GM19468 (cell line): ENCODE measurements at regions not wholly inside any gene's neighbourhood (a gene's known extent, or its start where the extent isn't known, plus 50 kb on each side); places are given as distances from the start of the nearest gene placed in this dataset.
"Not testable (repeated sequence)": the region's sequence is repeated elsewhere in the genome, so short reads cannot be mapped to it uniquely, and the experiment has no call there.

Experiments
- ATAC-seq: cut with Tn5 transposase; IDR thresholded peaks from one replicate; pipeline ENCODE4 v1.9.1; 2021; ENCODE audit warnings: mild to moderate bottlenecking, moderate library complexity, moderate number of reproducible peaks; ENCODE audit not compliant: unreplicated experiment; ENCODE audit errors: extremely low read depth

DNA sequence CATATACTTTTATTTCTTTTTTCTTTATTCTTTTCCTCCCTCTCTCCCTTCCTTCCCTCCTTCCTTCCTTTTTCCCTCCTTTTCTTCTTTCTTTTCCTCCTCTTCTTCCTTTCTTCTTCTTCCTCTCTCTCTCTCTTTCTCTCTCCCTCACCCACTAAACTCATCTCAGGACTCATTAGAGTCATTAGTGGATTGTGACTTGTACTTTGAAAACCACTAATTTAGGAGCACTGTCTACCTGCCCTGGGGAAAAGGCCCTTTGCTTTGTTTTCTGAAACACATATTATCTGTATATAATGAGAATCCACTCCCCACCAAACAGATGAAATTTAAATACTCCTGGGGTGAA is 68.7 kb upstream of the CEP85L start:
- ATAC-seq, result no peak

DNA sequence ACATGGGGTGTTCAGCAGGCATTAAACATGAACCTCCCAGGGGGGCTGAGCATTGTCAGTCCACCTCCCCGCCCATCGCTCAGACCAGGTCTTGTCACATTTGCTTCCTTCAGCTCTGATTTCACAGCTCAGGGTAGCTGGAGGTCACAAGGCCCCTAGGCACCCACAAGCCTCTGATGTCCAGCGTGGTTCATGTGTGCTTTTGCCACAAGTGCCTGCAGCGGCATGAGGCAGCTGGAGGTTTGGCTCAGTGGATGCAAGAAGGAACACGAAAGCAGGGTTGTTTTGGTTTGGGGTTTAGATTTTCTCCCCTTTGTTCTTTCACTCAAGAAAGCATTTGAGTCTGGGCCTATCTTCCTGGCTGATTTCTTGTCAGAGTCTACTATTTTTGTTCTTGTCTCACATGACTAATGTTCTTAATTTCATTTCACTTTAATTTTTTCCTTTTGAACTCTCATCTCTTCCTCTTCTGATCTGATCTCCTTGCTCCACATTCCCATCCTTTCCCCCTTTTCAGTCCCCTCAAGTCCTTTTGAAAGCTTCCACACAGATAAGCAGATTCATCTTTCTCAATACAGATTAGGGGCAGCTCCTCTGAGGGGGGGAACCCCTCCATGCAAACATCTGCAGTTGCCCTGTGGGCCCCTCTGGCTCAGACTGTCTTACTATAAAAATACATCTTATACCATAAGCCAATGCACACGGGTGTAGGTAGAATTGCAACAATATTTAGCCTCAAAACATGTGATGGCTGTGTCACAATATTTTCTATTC is 68.1 kb upstream of the CEP85L start:
- ATAC-seq, result no peak

DNA sequence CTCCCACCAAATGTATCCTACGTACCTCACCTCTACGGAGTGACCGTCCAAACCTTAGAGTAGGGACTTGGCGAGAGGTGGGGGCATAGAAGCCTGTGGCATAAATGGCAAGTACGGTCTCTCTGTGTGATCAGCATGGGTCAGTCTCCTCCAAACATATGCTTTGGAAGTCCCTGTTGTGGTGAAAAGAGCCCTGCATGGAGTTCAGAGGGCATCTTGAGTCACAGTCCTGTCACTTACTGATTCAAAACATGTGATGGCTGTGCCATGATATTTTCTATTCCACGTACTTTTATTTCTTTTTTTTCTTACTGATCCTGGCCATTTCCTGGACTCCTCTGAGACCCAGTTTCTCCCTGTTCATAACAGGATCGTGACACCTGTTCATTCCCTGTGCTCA is 67.5 kb upstream of the CEP85L start:
- ATAC-seq, result no peak

- ATAC-seq, result no peak
Measured at GRCh38 chr6:118718297-118718696, 66.9 kb upstream of the CEP85L start.

GRCh38 chr6:118717106-118717505 is 65.7 kb upstream of the CEP85L start:
- no peak for ATAC-seq

GRCh38 chr6:118715907-118716306 is 64.5 kb upstream of the CEP85L start:
- ATAC-seq, result not testable (repeated sequence)

GRCh38 chr6:118715376-118715775 is 64.0 kb upstream of the CEP85L start:
- no peak for ATAC-seq

DNA sequence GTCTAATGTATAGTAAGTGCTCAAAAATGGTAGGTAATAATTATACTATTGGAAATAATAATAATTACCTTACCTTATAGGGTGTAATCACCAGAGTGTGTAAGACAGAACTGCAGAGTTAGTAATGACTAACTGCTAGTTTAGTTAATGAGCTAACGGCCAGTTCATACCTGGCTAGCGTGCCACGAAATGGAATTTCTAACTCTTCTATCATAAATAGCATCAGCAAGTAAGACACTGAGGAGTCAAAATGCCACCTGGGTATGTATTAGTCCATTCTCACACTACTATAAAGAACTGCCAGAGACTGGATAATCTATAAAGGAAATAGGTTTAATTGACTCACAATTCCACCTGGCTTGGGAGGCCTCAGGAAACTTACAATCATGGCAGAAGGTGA is 63.4 kb upstream of the CEP85L start:
- no peak for ATAC-seq

DNA sequence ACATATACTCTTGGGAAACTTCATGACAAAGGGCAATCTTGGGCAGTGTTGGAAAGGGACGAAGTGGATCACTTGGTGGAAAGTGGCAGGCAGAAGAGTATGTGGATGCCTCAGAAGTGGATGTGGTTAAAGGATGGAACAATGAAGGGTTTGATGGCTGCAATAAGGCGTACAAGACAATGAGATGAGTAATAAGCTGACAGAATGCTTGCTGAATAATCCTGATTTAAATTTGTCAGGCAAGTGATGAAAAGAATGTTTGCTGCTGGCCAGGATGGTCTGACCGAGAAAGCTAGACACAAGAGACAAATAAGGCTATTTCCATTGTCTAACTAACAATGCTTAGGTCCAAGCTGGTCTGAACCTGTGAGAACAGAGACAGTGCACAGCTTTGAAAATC is 61.6 kb upstream of the CEP85L start:
- no peak for ATAC-seq

DNA sequence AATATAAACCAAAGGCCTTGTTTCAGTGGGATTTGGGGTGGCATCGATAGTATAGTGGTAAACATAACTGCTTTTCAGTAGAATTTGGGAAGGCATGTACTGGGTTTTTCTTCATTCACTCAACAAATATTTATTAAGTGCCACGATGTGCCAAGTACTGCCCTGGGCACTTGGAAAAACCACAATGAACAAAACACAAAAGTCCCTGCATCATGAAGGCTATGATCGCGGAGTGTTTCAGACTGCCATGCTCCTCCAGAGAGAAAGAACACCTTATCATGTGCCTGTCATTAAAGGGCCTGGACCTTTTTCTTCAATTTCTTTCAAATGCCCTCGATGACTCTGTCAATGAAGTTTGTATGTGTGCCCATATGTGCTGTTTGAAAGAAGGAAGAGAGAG is 59.2 kb upstream of the CEP85L start:
- ATAC-seq, result no peak

DNA sequence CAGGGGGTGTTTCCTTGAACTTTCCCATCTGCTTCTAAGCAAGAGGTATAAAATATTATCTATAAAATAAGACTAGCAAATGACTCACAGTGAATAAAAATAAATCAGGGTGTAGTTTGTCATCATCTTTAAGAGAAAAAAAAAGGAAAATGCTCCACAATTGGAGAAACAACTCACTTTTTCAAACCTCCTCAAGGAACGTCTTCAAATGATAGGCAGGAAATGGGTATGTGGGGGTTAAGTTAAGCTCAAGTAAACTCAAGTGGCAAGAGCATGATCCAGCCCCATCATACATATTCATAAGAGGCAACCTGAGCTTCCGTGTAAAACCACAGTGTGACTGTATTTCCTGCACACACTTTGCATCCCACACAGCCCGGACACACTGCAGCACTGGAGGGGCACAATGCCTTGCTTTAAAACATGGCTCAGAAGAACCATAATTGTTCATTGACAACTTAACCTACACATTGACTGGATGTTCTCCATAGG is 58.5 kb upstream of the CEP85L start:
- ATAC-seq, result peak; percentile 76

DNA sequence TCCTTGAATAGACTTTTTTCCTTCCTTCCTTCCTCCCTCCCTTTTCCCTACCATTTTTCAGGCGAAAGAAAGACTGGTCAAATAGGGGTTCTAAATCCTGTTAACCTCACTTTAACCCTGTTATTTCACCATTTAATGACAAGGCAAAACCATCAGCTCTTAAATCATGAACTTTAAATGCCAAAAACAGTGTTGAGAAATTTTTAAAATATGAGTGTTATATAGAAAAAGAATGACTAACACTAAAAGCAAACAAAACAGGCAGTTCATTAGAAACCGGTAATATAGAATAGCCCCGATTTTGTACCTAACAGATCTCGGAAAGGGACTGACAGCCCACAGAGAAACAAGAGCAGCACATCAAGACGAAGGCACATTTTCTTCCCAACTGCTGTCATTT is 57.4 kb upstream of the CEP85L start:
- ATAC-seq, result no peak

- no peak for ATAC-seq
Measured at GRCh38 chr6:118708055-118708454, 56.7 kb upstream of the CEP85L start.

- ATAC-seq, result no peak
Measured at GRCh38 chr6:118706702-118707101, 55.3 kb upstream of the CEP85L start.

DNA sequence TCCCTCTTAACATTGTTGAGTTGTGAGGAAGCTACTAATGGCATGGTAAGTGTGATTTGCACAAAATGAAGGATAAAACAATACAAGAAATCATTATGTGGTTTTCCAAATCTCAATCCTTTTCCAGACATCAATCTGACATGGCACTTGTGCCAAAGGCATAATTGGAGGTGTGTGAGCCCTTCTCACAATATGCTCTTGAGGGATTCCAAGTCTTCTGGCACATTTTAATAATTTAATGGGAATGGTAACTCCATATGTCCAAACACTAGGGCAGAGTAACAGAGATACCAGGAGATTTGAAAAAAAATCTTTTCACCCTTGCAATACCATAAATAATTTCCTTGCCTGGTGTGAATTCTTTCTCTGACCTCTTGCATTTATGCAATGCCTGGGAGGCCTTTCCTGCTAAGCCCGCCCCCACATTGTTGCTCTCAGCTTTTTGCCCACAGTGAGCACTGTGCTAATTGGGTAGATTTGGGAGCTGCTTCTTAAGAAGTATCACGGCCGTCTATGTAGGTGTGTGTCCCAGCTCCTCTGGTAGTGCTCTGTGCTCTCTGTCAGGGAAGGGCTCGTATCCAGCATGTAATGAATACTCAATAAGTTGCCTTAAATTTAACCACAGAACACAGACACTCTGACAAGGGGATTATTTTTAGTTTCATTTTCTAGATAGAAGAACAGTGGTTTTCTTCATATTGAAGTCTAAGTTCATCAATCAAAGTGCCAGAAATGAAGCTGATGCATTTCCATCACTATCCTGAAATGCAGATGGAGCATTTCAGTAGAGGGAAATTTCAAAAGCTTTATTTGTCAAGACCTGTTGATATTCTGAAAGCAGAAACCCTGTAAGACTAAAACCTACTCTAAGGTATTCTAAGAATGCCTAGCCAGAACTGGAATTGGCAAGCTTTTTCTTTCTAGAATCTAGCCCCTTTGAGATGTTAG is 54.4 kb upstream of the CEP85L start:
- ATAC-seq, result peak; percentile 28

DNA sequence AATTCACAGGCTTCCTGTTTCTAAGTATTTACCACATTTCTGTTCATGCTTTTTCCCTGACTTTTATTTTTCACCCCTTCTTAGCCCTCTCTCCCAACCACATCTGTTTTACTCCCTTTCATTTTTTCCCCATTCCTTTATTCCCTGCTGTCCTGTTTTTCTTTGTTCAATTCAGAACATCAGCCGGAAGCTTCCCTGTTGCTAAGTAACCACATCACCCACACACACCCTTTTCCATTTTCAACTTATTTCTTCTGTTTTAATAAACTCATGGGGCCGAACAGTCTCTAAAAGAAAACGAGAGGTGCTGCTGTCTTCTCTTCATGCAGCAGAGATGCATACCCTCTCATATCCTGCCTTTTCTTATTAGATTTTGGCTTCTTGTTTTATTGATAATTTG is 53.5 kb upstream of the CEP85L start:
- no peak for ATAC-seq

DNA sequence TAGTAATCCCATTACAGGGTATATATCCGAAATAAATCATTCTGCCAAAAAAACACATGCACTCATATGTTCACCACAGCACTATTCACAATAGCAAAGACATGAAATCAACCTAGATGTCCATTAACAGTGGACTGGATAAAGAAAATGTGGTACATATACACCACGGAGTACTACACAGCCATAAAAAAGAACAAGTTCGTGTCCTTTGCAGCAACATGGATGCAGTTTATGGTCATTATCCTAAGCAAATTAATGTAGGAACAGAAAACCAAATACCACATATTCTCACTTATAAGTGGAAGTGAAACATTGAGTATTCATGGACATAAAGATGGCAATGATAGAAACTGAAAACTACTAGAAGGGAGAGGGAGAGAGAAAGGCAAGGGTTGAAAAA is 49.9 kb upstream of the CEP85L start:
- not testable (repeated sequence) for ATAC-seq
